Spleen (tissue), 11 donors: ENCODE measurements at regions not wholly inside any gene's neighbourhood (a gene's known extent, or its start where the extent isn't known, plus 50 kb on each side); places are given as distances from the start of the nearest gene placed in this dataset.

Source experiments
- DNase-seq: peaks from one replicate; pipeline ENCODE4 v3.0.0-alpha.2; 2020
- H3K27ac ChIP-seq, 8 donors: fragments of 200-600 bp; sonication (generic) in 7 of 8; 1 replicate in 4 of 8; 2 replicates in 4 of 8; pipeline versions ENCODE4 v1.5.0 to v1.8.0; 2016 to 2021; ENCODE audit warnings: inconsistent platforms in 4 of 8, mild to moderate bottlenecking in 4 of 8, moderate library complexity in 1 of 8
- H3K27me3 ChIP-seq, 7 donors: fragments of 200-600 bp; sonication (generic) in 6 of 7; replicated peaks in 1 of 7; 1 replicate in 4 of 7; 2 replicates in 3 of 7; pipeline versions ENCODE4 v1.5.0 to v1.8.0; 2016 to 2021; ENCODE audit warnings: inconsistent platforms in 3 of 7, mild to moderate bottlenecking in 1 of 7
- H3K36me3 ChIP-seq, 6 donors: fragments of 200-600 bp; sonication (generic) in 5 of 6; 1 replicate in 4 of 6; 2 replicates in 2 of 6; pipeline versions ENCODE4 v1.5.0 to v1.8.0; 2016 to 2021; ENCODE audit warnings: inconsistent platforms in 2 of 6
- H3K4me1 ChIP-seq, 6 donors: fragments of 200-600 bp; sonication (generic) in 5 of 6; 1 replicate in 3 of 6; 2 replicates in 3 of 6; pipeline versions ENCODE4 v1.5.0 to v1.8.0; 2016 to 2021; ENCODE audit warnings: inconsistent platforms in 3 of 6
- H3K4me3 ChIP-seq, 8 donors: fragments of 200-600 bp; sonication (generic) in 7 of 8; 1 replicate in 4 of 8; 2 replicates in 4 of 8; pipeline versions ENCODE4 v1.5.0 to v1.8.0; 2016 to 2021; ENCODE audit warnings: inconsistent platforms in 4 of 8, mild to moderate bottlenecking in 4 of 8, moderate library complexity in 2 of 8
- H3K9me3 ChIP-seq, 8 donors: fragments of 200-600 bp; sonication (generic) in 7 of 8; 1 replicate in 4 of 8; 2 replicates in 4 of 8; pipeline versions ENCODE4 v1.5.0 to v1.8.0; 2016 to 2021; ENCODE audit warnings: inconsistent platforms in 4 of 8
- POLR2A ChIP-seq, 3 donors: fragments of 450-650 bp; IDR thresholded peaks; one replicate each; pipeline ENCODE4 v1.5.1; 2017; ENCODE audit warnings: antibody characterized with exemption in 3 of 3, mild to moderate bottlenecking in 1 of 3
- POLR2AphosphoS5 ChIP-seq, 3 donors: sonication (generic); formaldehyde crosslinking; IDR thresholded peaks; one replicate each; pipeline ENCODE4 v1.5.1; 2017; ENCODE audit warnings: antibody characterized with exemption in 3 of 3
- WGBS, 5 donors: extraction: QIAGEN DNeasy Blood & Tissue Kit in 3 of 5; methylation state at CpG; one replicate each; pipeline versions ENCODE4 v1.1.5 to v1.1.7; 2013 to 2018; 5-methylcytosine and 5-hydroxymethylcytosine counted together
- intact Hi-C: fragments of 100-400 bp; cut with DNase I; formaldehyde crosslinking; loops from one replicate; pipeline ENCODE4 v1.15.0; 2023; ENCODE audit warnings: low total_unique reads
- TF ChIP-seq, protein P1 (sequence below), 11 experiments: fragments of 200-600 bp in 7 of 11; fragments of 450-650 bp in 4 of 11; sonication (generic) in 4 of 11; IDR thresholded peaks in 8 of 11; conservative IDR thresholded peaks in 3 of 11; 1 replicate in 7 of 11; 2 replicates in 4 of 11; pipeline versions ENCODE4 v1.4.0 to v1.8.0; 2016 to 2021; ENCODE audit warnings: antibody characterized with exemption in 11 of 11, inconsistent platforms in 4 of 11, mild to moderate bottlenecking in 1 of 11
- donor health status: healthy with polysubstance abuse.
- donor health status: DM: no; HTN: no; CAD: no; lungs with moderate emphysema.
- donor health status: DM: no; HTN: no; CAD: no.
- donor health status: Bipolar disorder and iron deficiency.
- donor health status: healthy.
- donor health status: DM: no; HTN: no; CAD: no.
- donor health status: DM: yes; HTN: yes; CAD: no.

DNA sequence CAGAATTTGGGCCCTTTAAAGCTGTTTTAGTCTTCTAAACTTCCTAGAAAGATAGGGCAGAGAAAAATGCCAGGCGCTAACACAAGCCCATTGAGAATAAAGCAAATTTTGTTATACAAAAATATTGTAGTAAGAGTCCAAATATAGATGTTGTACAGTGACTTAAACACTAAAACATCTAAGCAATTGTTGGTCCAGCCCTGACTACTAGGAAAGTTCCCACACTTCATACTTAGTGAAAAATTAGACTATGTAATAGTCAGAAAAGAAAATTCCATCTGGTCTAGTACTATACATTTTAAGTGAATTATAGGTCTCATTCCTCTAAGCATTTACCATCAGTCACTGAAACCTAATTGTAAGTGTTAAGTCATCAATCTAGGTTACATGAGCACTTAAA is 1518.3 kb upstream of the SLC10A2 start:
- WGBS, 5 donors = 81 to 97% (median 86%) methylated on average over 1 of the region's 1 CpG
- no peaks in the 10 kb centered on the region for H3K4me1 ChIP-seq
- TF ChIP-seq, protein P1, sequence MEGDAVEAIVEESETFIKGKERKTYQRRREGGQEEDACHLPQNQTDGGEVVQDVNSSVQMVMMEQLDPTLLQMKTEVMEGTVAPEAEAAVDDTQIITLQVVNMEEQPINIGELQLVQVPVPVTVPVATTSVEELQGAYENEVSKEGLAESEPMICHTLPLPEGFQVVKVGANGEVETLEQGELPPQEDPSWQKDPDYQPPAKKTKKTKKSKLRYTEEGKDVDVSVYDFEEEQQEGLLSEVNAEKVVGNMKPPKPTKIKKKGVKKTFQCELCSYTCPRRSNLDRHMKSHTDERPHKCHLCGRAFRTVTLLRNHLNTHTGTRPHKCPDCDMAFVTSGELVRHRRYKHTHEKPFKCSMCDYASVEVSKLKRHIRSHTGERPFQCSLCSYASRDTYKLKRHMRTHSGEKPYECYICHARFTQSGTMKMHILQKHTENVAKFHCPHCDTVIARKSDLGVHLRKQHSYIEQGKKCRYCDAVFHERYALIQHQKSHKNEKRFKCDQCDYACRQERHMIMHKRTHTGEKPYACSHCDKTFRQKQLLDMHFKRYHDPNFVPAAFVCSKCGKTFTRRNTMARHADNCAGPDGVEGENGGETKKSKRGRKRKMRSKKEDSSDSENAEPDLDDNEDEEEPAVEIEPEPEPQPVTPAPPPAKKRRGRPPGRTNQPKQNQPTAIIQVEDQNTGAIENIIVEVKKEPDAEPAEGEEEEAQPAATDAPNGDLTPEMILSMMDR (IDR thresholded peaks at IDR 0.05 in 8 of 11, conservative IDR thresholded peaks at IDR 0.05 in 3 of 11) = no peak
- TF ChIP-seq POLR2AphosphoS5 (IDR thresholded peaks at IDR 0.05) (no peak), POLR2A (IDR thresholded peaks at IDR 0.05) (no peak)
- H3K27me3 ChIP-seq = no peaks in the 10 kb centered on the region
- no peak overlapping the region for H3K27ac ChIP-seq
- H3K36me3 ChIP-seq = no peaks in the 10 kb centered on the region
- H3K9me3 ChIP-seq = peaks cover 0 to 14% (median 0%) of the 10 kb centered on the region in 8 donors
- DNase-seq = no peak
- H3K4me3 ChIP-seq = no peak overlapping the region
- intact Hi-C loops = no loop called here

- Histone ChIP-seq H3K9me3 (peaks cover 0 to 8% (median 0%) of the 10 kb centered on the region in 8 donors), H3K36me3 (no peaks in the 10 kb centered on the region), H3K4me1 (no peaks in the 10 kb centered on the region), H3K27me3 (no peaks in the 10 kb centered on the region), H3K27ac (no peak overlapping the region), H3K4me3 (no peak overlapping the region)
- DNase-seq = no peak
- intact Hi-C loops = no loop called here
- TF ChIP-seq POLR2A (IDR thresholded peaks at IDR 0.05) (no peak), POLR2AphosphoS5 (IDR thresholded peaks at IDR 0.05) (no peak)
- 83 to 88% (median 86%) methylated on average over 2 of the region's 2 CpGs for whole genome bisulfite sequencing, 5 donors
Measured at GRCh38 chr13:104580931-104581330, 1514.7 kb upstream of the SLC10A2 start.

DNA sequence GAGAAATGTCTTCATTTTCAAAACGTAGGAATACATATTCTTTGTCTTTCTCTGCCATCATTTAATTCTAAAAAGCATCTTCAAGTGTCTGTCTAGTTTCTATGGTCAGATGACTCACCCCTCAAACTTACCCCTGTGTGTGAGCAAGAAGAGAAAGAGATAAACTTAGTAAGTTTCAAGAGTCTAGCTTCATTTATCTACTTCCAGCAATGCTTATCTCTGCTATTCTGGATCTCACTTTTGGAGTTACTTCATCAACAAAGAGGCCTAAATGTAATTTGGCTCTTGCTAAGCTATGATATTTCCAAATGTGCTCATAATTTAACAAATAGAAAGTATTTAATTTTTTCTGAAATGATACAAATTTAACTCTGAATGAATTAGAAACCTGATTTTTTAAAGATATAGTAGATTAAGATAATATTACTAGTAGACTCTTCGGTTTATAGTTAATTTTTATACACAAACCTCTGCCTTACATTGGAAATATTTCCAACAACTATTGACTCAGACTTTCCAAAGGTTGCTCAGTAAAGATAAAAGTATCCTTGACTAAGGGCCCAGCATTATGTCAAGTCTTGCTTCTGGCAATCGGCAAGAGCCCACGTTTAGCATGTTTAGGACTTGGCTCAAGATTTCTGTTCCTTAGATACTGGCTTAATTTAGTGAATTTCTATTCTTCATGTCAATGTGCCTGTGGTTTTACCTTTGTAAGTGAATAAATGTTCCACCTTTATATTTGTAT is 1511.0 kb upstream of the SLC10A2 start:
- no peaks in the 10 kb centered on the region for H3K36me3 ChIP-seq
- no peaks in the 10 kb centered on the region for H3K4me1 ChIP-seq
- H3K27me3 ChIP-seq = no peaks in the 10 kb centered on the region
- no peak overlapping the region for H3K27ac ChIP-seq
- no peak for DNase-seq
- TF ChIP-seq, protein P1 (IDR thresholded peaks at IDR 0.05 in 8 of 11, conservative IDR thresholded peaks at IDR 0.05 in 3 of 11) = no peak
- TF ChIP-seq POLR2AphosphoS5 (IDR thresholded peaks at IDR 0.05) = no peak
- TF ChIP-seq POLR2A (IDR thresholded peaks at IDR 0.05) = no peak
- WGBS, 5 donors = 79 to 92% (median 86%) methylated on average over 4 of the region's 4 CpGs
- peaks cover 0 to 7% (median 0%) of the 10 kb centered on the region in 8 donors for H3K9me3 ChIP-seq
- no peak overlapping the region for H3K4me3 ChIP-seq
- intact Hi-C loops = no loop called here

DNA sequence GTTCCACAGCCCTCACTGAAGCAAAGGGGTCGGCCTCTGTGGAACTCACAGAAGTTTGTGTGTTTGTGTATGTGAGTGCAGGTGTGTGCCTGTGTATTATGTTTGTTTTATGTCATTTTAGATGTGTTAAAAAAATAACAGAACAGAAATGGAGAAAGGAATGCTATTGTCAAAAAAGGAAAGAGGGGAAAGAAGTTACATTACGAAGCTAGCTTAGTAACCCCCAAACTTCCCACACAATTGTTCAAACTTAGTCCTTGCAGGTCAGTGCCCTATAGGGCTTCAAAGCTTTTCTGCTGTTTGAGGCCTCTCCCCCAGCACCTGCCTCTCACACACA is 1505.6 kb upstream of the SLC10A2 start:
- Histone ChIP-seq H3K4me1 (no peaks in the 10 kb centered on the region), H3K9me3 (no peaks in the 10 kb centered on the region), H3K27ac (no peak overlapping the region), H3K36me3 (no peaks in the 10 kb centered on the region), H3K27me3 (no peaks in the 10 kb centered on the region), H3K4me3 (no peak overlapping the region)
- no peak for DNase-seq
- intact Hi-C loops = no loop called here
- TF ChIP-seq, protein P1 (IDR thresholded peaks at IDR 0.05 in 8 of 11, conservative IDR thresholded peaks at IDR 0.05 in 3 of 11) = no peak
- TF ChIP-seq POLR2AphosphoS5 (IDR thresholded peaks at IDR 0.05) (no peak), POLR2A (IDR thresholded peaks at IDR 0.05) (no peak)
- 44 to 60% (median 48%) methylated on average over 2 of the region's 2 CpGs for WGBS, 5 donors
